ENCODE measurements at regions not wholly inside any gene's neighbourhood (a gene's known extent, or its start where the extent isn't known, plus 50 kb on each side); places are given as distances from the start of the nearest gene placed in this dataset.

DNA sequence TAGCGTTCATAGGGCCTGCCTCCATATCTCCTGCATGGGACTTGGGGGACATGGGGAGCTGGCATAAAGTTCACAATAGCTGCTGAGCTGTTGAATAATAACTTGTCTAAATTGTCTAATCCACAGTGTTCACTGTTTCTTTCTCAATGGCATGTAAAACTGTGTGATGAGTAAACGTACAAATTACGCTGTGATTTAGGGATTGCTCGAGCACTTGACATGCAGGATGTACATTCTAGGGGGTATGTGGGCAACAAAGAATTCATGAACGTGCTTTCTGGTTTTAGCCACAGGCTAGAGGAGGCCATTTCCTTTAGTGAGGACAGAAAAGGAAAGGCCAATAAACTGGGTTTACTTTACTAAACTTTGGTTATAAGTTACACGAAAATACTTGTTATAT, 534.2 kb upstream of the ZWINT start:
- H3K9me3 Mint-ChIP-seq (ENCODE audit: unreplicated experiment): no peaks in the 10 kb centered on the region
- no peak overlapping the region for H3K27ac Mint-ChIP-seq (ENCODE audit: unreplicated experiment)
- no peak for TF ChIP-seq CTCF (IDR thresholded peaks at IDR 0.05; ENCODE audit: unreplicated experiment)
- no peak for DNase-seq (ENCODE audit: low spot score)
- H3K4me3 Mint-ChIP-seq (ENCODE audit: unreplicated experiment): no peak overlapping the region
- H3K36me3 Mint-ChIP-seq (ENCODE audit: low read depth, unreplicated experiment): no peaks in the 10 kb centered on the region
- no peaks in the 10 kb centered on the region for H3K4me1 Mint-ChIP-seq (ENCODE audit: unreplicated experiment)
- no peaks in the 10 kb centered on the region for H3K27me3 Mint-ChIP-seq (ENCODE audit: unreplicated experiment)

DNA sequence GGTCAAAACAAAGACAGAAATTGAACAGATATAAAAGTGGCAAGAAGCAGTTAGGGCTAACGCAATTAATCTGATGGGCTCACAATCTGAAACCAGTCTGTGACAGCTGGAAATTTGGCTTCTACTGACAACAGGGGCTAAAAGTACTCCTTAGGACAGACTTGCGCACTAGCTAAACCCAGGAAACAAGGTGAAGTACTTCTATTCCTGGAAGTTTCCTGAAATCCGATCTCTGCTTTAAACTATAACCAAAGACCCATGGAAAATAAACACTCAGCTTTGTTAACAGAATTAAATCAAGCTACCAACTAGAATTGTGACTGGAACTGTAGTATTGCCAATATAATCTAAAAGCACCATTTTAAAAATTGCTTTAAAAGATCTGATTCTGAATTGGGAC, 520.2 kb upstream of the ZWINT start:
- Mint-ChIP-seq H3K36me3 (ENCODE audit: low read depth, unreplicated experiment) (no peaks in the 10 kb centered on the region), H3K4me3 (ENCODE audit: unreplicated experiment) (no peak overlapping the region), H3K27me3 (ENCODE audit: unreplicated experiment) (no peaks in the 10 kb centered on the region), H3K9me3 (ENCODE audit: unreplicated experiment) (no peaks in the 10 kb centered on the region), H3K27ac (ENCODE audit: unreplicated experiment) (no peak overlapping the region), H3K4me1 (ENCODE audit: unreplicated experiment) (peaks cover 6% of the 10 kb centered on the region)
- no peak for TF ChIP-seq CTCF (IDR thresholded peaks at IDR 0.05; ENCODE audit: unreplicated experiment)
- DNase-seq (ENCODE audit: low spot score): no peak

DNA sequence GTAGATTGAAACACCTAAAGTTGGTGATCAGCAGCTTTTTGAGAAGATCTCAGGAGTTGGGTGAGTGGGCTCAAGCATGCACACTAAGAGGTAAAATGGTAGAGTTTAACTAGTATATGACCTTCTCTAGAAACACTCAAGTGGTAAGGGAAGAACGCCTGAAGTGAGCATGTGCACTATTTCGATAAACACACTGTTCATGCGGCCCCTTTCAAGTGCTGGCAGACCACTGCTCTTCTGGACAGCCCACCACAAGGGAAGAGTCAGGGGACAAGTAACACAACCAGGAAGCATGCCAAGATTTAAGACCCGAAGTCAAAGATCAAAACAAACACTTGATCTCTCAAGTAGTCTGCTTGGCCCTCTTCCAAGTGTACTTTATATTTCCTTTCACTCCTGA, 519.5 kb upstream of the ZWINT start:
- Mint-ChIP-seq H3K27ac (ENCODE audit: unreplicated experiment) (no peak overlapping the region), H3K4me1 (ENCODE audit: unreplicated experiment) (peaks cover 6% of the 10 kb centered on the region), H3K27me3 (ENCODE audit: unreplicated experiment) (no peaks in the 10 kb centered on the region), H3K36me3 (ENCODE audit: low read depth, unreplicated experiment) (no peaks in the 10 kb centered on the region), H3K4me3 (ENCODE audit: unreplicated experiment) (no peak overlapping the region), H3K9me3 (ENCODE audit: unreplicated experiment) (no peaks in the 10 kb centered on the region)
- no peak for DNase-seq (ENCODE audit: low spot score)
- no peak for TF ChIP-seq CTCF (IDR thresholded peaks at IDR 0.05; ENCODE audit: unreplicated experiment)

GRCh38 chr10:56874950-56875349, 513.9 kb upstream of the ZWINT start:
- no peaks in the 10 kb centered on the region for H3K4me1 Mint-ChIP-seq (ENCODE audit: unreplicated experiment)
- H3K36me3 Mint-ChIP-seq (ENCODE audit: low read depth, unreplicated experiment): no peaks in the 10 kb centered on the region
- H3K4me3 Mint-ChIP-seq (ENCODE audit: unreplicated experiment): no peak overlapping the region
- TF ChIP-seq CTCF (IDR thresholded peaks at IDR 0.05; ENCODE audit: unreplicated experiment): no peak
- DNase-seq (ENCODE audit: low spot score): no peak
- H3K27ac Mint-ChIP-seq (ENCODE audit: unreplicated experiment): no peak overlapping the region
- no peaks in the 10 kb centered on the region for H3K9me3 Mint-ChIP-seq (ENCODE audit: unreplicated experiment)
- no peaks in the 10 kb centered on the region for H3K27me3 Mint-ChIP-seq (ENCODE audit: unreplicated experiment)

DNA sequence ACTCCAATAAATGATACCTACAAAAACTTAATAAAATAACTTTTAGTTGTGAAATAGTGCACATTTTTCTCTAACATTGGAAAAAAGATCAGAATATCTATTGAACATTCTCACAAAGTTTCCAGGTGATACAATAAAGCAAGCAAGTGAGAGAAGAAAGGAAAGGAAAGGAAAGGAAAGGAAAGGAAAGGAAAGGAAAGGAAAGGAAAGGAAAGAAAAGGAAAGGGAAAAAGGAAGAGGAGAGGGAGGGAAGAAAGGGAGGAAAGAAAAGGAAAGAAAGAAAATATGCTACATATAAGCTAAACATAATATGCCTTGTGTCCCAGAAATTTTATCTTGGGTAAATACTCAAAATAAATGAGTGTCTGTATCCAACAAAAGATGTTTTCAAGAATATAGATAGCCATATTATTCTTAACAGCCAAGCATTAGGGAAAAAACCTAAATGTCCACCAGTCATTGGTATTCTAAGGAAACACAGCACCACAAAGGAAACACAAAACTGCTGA, 510.2 kb upstream of the ZWINT start:
- Mint-ChIP-seq H3K4me3 (ENCODE audit: unreplicated experiment) (no peak overlapping the region), H3K4me1 (ENCODE audit: unreplicated experiment) (no peaks in the 10 kb centered on the region)
- no peak for DNase-seq (ENCODE audit: low spot score)

More for the DNA sequence above, 510.2 kb upstream of the ZWINT start:
- TF ChIP-seq CTCF (IDR thresholded peaks at IDR 0.05; ENCODE audit: unreplicated experiment): no peak
- Mint-ChIP-seq H3K9me3 (ENCODE audit: unreplicated experiment) (no peaks in the 10 kb centered on the region), H3K27ac (ENCODE audit: unreplicated experiment) (no peak overlapping the region), H3K27me3 (ENCODE audit: unreplicated experiment) (no peaks in the 10 kb centered on the region), H3K36me3 (ENCODE audit: low read depth, unreplicated experiment) (no peaks in the 10 kb centered on the region)

All from endothelial cell (in vitro differentiated cells).